WERI-Rb-1 (cell line): ENCODE measurements at regions not wholly inside any gene's neighbourhood (a gene's known extent, or its start where the extent isn't known, plus 50 kb on each side); places are given as distances from the start of the nearest gene placed in this dataset.
"Not testable (repeated sequence)": the region's sequence is repeated elsewhere in the genome, so short reads cannot be mapped to it uniquely, and the experiment has no call there.

ENCODE experiments used
- DNase-seq: peaks from one replicate; pipeline ENCODE4 v3.0.0-alpha.2; 2020
- H3K27ac ChIP-seq: fragments of 250-450 bp; sonication (Bioruptor Pico); 2 replicates; pipeline ENCODE4 v1.5.1; 2020; ENCODE audit warnings: mild to moderate bottlenecking, moderate library complexity
- H3K27me3 ChIP-seq: fragments of 250-450 bp; sonication (Bioruptor Pico); 2 replicates; pipeline ENCODE4 v1.5.1; 2021; ENCODE audit warnings: mild to moderate bottlenecking, low read depth, moderate library complexity; ENCODE audit not compliant: insufficient read depth, severe bottlenecking
- H3K36me3 ChIP-seq: fragments of 250-450 bp; sonication (Bioruptor Pico); 2 replicates; pipeline ENCODE4 v1.5.1; 2020; ENCODE audit warnings: mild to moderate bottlenecking, moderate library complexity
- H3K4me3 ChIP-seq: 2 replicates; pipeline ENCODE4 v1.5.1; 2011; ENCODE audit warnings: low read depth, mild to moderate bottlenecking, control low read depth, low read length
- H3K9me3 ChIP-seq: fragments of 250-450 bp; sonication (Bioruptor Pico); 2 replicates; pipeline ENCODE4 v1.5.1; 2021; ENCODE audit warnings: mild to moderate bottlenecking, moderate library complexity; ENCODE audit not compliant: severe bottlenecking
- TF ChIP-seq, protein P1 (sequence below): IDR thresholded peaks from 2 replicates; pipeline ENCODE4 v1.5.1; 2011; ENCODE audit warnings: low read depth, mild to moderate bottlenecking, control low read depth, inconsistent platforms, low read length

DNA sequence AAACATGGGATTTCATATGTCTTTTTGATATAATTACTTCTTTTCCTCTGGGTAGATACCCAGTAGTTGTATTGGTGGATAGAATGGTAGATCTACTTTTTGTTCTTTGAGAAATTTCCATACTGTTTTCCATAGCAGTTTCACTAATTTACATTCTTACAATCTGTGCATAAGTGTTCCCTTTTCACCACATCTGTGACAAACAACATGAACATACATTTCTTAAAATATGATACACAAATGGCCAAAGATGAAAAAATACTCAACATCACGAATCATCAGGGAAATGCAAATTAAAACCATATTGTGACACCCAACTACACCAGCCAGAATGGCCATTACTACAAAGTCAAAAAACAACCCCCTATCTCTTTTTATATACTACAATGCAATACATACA lies 1778.5 kb upstream of the ACO1 start:
- TF ChIP-seq, protein P1, sequence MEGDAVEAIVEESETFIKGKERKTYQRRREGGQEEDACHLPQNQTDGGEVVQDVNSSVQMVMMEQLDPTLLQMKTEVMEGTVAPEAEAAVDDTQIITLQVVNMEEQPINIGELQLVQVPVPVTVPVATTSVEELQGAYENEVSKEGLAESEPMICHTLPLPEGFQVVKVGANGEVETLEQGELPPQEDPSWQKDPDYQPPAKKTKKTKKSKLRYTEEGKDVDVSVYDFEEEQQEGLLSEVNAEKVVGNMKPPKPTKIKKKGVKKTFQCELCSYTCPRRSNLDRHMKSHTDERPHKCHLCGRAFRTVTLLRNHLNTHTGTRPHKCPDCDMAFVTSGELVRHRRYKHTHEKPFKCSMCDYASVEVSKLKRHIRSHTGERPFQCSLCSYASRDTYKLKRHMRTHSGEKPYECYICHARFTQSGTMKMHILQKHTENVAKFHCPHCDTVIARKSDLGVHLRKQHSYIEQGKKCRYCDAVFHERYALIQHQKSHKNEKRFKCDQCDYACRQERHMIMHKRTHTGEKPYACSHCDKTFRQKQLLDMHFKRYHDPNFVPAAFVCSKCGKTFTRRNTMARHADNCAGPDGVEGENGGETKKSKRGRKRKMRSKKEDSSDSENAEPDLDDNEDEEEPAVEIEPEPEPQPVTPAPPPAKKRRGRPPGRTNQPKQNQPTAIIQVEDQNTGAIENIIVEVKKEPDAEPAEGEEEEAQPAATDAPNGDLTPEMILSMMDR, result no peak
- no peaks in the 10 kb centered on the region for H3K9me3 ChIP-seq
- no peak overlapping the region for H3K4me3 ChIP-seq
- H3K36me3 ChIP-seq, result no peaks in the 10 kb centered on the region
- H3K27me3 ChIP-seq, result no peaks in the 10 kb centered on the region
- no peak for DNase-seq
- no peak overlapping the region for H3K27ac ChIP-seq

DNA sequence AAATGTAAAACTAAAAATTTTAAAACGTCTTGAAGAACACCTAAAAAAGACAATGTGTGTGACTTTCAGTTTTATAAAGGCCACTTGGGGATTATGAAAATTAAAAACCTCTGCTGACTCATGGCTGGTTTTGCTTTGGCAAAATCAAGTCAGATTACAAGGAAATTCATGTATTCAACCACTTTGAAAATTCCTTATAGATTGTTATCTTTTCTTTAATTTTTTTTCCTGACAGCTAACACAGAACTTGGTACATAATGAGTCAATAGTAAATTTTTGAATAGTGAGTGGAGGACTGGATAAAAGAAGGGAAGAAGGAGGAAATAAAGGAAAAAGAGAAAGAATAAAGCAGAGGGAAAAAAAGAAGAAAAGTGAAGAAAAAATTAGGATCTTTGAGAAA lies 1774.7 kb upstream of the ACO1 start:
- DNase-seq, result no peak
- no peaks in the 10 kb centered on the region for H3K36me3 ChIP-seq
- no peaks in the 10 kb centered on the region for H3K9me3 ChIP-seq
- no peak overlapping the region for H3K4me3 ChIP-seq
- no peaks in the 10 kb centered on the region for H3K27me3 ChIP-seq
- H3K27ac ChIP-seq, result no peak overlapping the region
- TF ChIP-seq, protein P1, result no peak

DNA sequence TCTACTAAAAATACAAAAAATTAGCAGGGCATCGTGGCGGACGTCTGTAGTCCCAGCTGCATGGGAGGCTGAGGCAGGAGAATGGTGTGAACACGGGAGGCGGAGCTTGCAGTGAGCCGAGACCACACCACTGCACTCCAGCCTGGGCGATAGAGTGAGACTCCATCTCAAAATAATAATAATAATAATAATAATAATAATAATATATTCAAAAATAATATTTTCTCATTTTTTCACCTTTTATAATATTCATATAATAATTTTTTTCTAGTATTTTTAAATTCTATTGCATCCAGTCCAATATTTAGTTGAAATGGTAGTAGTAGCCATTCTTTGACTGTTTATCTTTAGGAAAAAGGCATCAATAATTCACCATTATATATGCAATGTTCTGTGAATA lies 1767.7 kb upstream of the ACO1 start:
- H3K27ac ChIP-seq, DNase-seq, H3K36me3 ChIP-seq, H3K4me3 ChIP-seq, H3K9me3 ChIP-seq, H3K27me3 ChIP-seq: not testable (repeated sequence)

DNA sequence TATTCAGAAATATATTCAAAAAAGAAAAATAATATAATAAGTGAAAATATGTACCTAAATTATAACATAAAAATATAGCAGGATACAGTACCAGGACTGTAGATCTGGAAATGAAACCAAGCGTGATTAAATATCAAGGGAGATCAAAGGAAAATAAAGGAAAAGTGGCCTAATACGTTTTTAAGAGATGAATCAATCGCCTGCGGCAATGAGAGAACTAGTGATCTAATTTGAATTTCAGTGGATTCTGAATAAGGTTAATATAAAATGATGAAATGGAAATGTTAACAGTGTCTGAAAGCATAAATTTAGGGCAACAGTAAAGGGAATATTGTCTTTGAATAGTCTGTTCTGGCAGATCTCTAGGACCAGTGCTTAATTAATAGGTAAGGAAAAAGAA lies 1761.9 kb upstream of the ACO1 start:
- H3K9me3 ChIP-seq, result no peaks in the 10 kb centered on the region
- no peaks in the 10 kb centered on the region for H3K27me3 ChIP-seq
- H3K4me3 ChIP-seq, result no peak overlapping the region
- H3K27ac ChIP-seq, result no peak overlapping the region
- TF ChIP-seq, protein P1, result no peak
- DNase-seq, result no peak
- no peaks in the 10 kb centered on the region for H3K36me3 ChIP-seq

DNA sequence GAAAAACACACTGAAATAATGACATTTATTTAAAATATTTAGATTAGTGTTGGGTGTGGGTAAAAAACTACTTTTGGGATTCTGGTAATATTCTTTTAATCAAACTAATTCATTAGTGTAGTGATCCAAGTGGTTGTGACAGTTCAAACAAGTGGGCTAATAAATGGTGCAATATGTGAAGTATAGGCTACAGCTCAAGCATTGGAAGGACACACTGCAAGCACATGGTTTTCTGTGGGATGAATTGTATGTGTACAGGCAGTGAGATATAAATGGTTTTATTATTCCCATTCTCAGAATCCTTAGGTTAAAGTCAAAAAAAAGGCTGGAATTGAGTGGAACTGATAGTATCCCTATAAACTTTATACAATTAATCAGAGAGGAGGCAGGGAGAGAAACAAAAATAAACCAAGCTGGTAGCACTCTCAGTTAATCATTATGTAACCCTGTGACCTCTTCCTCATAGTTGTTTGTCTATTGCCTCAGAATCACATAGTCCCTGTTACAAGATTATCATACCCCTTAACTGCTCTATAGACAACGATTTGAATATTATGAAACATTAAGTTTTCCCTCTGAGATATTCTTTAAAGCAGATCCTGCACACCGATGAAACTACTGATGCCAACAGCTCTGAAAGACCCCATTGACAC lies 1755.4 kb upstream of the ACO1 start:
- Histone ChIP-seq H3K27ac (no peak overlapping the region), H3K4me3 (no peak overlapping the region), H3K27me3 (no peaks in the 10 kb centered on the region), H3K36me3 (no peaks in the 10 kb centered on the region), H3K9me3 (no peaks in the 10 kb centered on the region)
- DNase-seq, result no peak
- TF ChIP-seq, protein P1, result no peak

DNA sequence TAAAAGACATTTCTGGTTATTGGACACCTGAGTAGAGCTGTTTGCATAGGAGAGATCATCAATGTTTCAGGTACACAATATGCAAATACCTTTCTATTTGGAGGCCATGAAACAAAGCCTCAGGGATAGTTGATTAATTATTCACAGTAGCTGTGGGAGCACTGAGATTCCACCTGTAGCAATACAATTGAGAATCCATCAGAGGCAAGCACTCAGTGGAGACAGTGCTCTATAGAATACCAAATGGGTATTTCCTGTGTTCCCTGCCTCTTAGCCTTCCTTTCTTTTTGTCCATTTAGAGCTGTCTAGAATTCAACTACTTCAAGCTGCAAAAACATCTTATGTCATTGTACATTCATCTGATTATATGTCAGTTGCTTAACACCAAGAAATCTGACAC lies 1754.0 kb upstream of the ACO1 start:
- H3K9me3 ChIP-seq, result no peaks in the 10 kb centered on the region
- TF ChIP-seq, protein P1, result no peak
- no peaks in the 10 kb centered on the region for H3K27me3 ChIP-seq
- H3K27ac ChIP-seq, result no peak overlapping the region
- no peaks in the 10 kb centered on the region for H3K36me3 ChIP-seq
- H3K4me3 ChIP-seq, result no peak overlapping the region
- DNase-seq, result no peak

DNA sequence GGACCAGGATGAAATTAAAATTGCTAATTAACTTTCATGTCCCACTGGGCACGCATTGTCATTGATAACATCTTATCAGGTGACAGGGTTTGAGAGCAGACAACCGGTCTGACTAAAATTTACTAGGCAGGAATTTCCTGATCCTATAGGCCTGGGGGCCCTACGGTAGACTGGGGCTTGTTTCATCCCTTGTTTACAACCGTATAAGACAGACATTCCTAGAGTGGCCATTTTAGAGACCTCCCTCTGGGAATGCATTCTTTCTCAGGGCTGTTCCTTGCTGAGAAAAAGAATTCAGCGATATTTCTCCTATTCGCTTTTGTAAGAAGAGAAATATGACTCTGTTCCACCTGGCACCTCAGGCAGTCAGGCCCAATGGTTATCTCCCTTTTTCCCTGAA lies 1737.8 kb upstream of the ACO1 start:
- H3K4me3 ChIP-seq, H3K9me3 ChIP-seq, H3K27me3 ChIP-seq, H3K27ac ChIP-seq, DNase-seq, H3K36me3 ChIP-seq: not testable (repeated sequence)
